Activated CD4-positive, alpha-beta T cell treated with anti-CD3 and anti-CD28 coated beads for 36 hours (primary cell): ENCODE measurements at regions not wholly inside any gene's neighbourhood (a gene's known extent, or its start where the extent isn't known, plus 50 kb on each side); places are given as distances from the start of the nearest gene placed in this dataset.

Experiments
- ATAC-seq: fragments of 200-7000 bp; cut with Tn5 transposase; one replicate; pipeline ENCODE4 v1.10.0; 2021; ENCODE audit warnings: mild to moderate bottlenecking, moderate library complexity
- CTCF ChIA-PET: fragments of 350-600 bp; sonication (Branson Sonifier 250); formaldehyde crosslinking; loops from one replicate; lab custom pipeline; 2021; ENCODE audit warnings: antibody characterized with exemption; lab: Charles Lee
- POLR2A ChIA-PET: fragments of 350-600 bp; sonication (Branson Sonifier 250); formaldehyde crosslinking; loops from one replicate; lab custom pipeline; 2021; ENCODE audit warnings: antibody characterized with exemption, inconsistent platforms; lab: Charles Lee
- DNase-seq: peaks from one replicate; pipeline ENCODE4 v3.0.0-alpha.2; 2020
- H3K27ac Mint-ChIP-seq: one replicate; pipeline ENCODE4 v1.8.0; 2021; ENCODE audit warnings: mixed read lengths
- H3K27me3 Mint-ChIP-seq: one replicate; pipeline ENCODE4 v1.8.0; 2021; ENCODE audit warnings: mixed read lengths
- H3K36me3 Mint-ChIP-seq: one replicate; pipeline ENCODE4 v1.8.0; 2021; ENCODE audit warnings: low read depth, mixed read lengths
- H3K4me1 Mint-ChIP-seq: one replicate; pipeline ENCODE4 v1.8.0; 2021; ENCODE audit warnings: mixed read lengths
- H3K4me3 Mint-ChIP-seq: one replicate; pipeline ENCODE4 v1.8.0; 2021; ENCODE audit warnings: mild to moderate bottlenecking, moderate library complexity, mixed read lengths
- H3K9me3 Mint-ChIP-seq: one replicate; pipeline ENCODE4 v1.8.0; 2021; ENCODE audit warnings: low read depth, mixed read lengths
- intact Hi-C, 2 experiments: fragments of 100-400 bp; cut with DNase I in 1 of 2; cut with micrococcal nuclease in 1 of 2; formaldehyde crosslinking; loops; one replicate each; pipeline versions ENCODE4 v1.14.2 to v1.15.1; 2022 to 2024; cut with DNase I, micrococcal nuclease

DNA sequence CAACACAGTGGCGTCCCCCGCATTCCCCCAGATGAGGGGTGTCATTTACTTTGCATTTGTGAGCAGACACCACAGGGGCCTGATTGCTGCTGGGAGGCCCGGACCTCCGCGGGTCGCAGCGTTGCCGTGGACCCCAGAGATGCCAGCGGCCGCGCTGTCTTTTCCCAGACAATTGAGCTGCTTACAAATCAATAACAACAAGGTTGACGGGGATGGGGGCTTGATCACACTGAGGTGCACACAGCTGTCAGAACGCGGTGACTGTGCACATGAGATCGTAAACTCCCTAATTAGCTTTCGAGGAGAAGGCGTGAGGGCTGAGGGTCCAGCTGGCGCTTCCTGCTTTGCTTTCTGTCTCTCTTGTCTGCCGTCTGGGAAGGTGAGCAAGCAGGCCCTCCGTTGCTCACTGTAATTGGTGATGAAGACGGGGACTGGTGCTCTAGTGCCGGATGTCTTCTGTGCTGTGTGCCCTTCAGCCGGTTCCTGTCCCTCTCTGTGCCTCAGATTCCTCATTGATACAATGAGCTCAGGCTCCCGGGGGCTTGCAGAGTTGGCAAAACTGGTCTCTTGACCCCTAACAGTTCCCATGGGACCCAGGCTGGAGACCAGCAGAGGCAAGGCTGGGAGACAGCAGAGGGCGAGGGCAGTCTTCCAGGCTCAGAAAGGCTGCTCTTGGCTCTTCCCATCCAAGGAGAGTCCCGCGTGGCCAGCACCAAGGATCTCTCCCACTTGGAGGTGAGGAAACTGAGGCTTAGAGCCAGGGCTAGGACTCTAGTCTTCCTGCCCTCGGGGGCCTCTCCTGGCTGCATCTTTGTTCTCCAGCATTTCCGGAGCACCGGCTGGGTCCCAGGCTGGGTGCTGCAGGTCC is 126.0 kb upstream of the PMEPA1 start:
- Mint-ChIP-seq H3K27me3 (peaks cover 3% of the 10 kb centered on the region), H3K36me3 (no peaks in the 10 kb centered on the region), H3K9me3 (no peaks in the 10 kb centered on the region), H3K27ac (no peak overlapping the region), H3K4me3 (no peak overlapping the region), H3K4me1 (no peaks in the 10 kb centered on the region)
- ChIA-PET CTCF (interaction anchor here (1.1 kb wide), 1 partner anchor 182 kb away, joined by 3 read pairs; no protein-coding TSS in a partner anchor), POLR2A (no interaction called here)
- DNase-seq = no peak
- ATAC-seq = no peak
- intact Hi-C loops = no loop called here

DNA sequence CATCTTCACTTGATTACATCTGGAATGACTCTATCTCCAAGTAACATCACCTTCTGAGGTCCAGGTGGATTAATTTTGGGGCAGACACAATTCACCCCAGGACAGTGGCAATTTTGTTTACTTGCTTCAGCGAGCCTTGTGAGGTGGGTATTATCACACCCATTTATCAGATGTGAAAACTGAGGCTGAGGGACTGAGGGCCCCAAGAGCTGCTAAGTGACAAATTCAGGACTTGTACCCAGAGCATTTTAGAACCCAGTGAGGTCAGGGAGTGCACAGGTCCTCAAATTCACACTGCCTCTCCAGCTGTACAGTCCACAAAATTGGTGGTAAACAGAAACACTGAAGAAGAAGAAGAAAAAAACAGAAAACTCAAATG is 125.2 kb upstream of the PMEPA1 start:
- intact Hi-C loops = no loop called here
- ChIA-PET CTCF (interaction anchor here (1.1 kb wide), 1 partner anchor 181 kb away, joined by 3 read pairs; no protein-coding TSS in a partner anchor), POLR2A (no interaction called here)
- Mint-ChIP-seq H3K4me1 (no peaks in the 10 kb centered on the region), H3K27ac (no peak overlapping the region), H3K9me3 (no peaks in the 10 kb centered on the region), H3K36me3 (no peaks in the 10 kb centered on the region), H3K4me3 (no peak overlapping the region), H3K27me3 (peaks cover 3% of the 10 kb centered on the region)
- DNase-seq = no peak
- ATAC-seq = no peak

DNA sequence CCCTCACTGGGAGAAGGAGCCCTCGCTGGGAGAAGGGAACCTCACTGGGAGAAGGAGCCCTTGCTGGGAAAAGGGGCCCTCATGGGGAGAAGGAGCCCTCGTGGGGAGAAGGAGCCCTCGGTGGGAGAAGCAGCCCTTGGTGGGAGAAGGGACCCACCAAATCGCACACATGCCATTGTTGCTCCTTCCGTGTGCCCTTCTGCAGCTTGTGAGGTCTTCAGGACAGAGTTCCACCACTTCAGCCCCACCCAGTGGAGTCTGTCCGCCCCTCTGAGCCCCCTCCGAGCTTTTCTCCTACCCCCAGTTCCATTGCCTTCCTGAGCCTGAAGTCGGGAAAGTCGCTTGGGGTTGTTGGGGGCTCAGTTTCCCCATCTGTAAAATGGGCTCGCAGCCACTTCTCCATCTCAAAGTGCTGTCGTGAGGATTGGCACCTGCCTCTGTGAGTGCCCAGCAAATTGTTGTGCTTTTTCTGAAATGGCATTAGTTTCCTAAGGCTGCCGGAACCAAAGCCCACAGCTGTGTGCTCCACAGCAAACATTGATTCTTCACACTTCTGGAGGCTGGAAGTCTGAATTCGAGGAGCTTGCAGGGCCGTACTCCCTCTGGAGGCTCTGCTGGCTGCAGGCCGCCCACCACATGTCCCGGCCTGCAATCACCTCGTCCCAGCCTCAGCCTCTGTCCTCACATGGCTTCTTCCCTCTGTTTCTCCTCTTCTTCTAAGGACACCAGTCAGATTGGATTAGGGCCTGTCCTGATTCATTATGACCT is 124.7 kb upstream of the PMEPA1 start:
- CTCF ChIA-PET = interaction anchor here (1.1 kb wide), 1 partner anchor 181 kb away, joined by 3 read pairs; no protein-coding TSS in a partner anchor
- Mint-ChIP-seq H3K4me1 (no peaks in the 10 kb centered on the region), H3K36me3 (no peaks in the 10 kb centered on the region), H3K4me3 (no peak overlapping the region), H3K27ac (no peak overlapping the region), H3K9me3 (no peaks in the 10 kb centered on the region), H3K27me3 (peaks cover 3% of the 10 kb centered on the region)
- ATAC-seq (no peak), DNase-seq (no peak)
- POLR2A ChIA-PET = no interaction called here
- intact Hi-C loops = no loop called here

DNA sequence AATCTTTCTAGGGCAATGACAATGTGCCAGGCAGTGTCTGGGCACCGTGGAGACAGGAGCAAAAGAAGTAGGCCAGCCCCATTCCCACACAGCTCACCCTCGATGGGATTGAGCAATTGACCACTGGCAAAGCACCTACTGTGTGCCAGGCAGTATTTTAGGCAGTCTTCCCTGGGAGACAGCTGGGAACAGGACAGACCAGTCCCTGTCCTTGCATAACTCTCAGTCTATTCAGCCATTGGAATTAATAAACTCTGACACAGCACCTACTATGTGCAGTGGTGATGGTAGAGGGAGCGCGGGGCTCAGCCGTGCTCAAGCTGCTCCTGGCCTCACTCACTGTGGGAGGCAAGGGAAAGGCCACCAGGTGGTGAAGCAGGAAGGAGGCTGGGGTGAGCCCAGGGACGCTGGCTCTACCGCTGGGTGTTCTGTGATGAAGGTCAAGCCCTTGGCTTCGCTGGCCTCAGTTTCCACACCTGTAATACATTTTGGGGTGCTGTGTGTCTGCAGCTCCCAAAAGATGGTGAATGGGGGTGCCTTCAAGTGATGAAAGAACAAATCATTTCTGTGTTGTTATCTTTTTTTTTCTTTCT is 122.3 kb upstream of the PMEPA1 start:
- POLR2A ChIA-PET = no interaction called here
- no peaks in the 10 kb centered on the region for H3K4me1 Mint-ChIP-seq
- no peak overlapping the region for H3K4me3 Mint-ChIP-seq

DNA sequence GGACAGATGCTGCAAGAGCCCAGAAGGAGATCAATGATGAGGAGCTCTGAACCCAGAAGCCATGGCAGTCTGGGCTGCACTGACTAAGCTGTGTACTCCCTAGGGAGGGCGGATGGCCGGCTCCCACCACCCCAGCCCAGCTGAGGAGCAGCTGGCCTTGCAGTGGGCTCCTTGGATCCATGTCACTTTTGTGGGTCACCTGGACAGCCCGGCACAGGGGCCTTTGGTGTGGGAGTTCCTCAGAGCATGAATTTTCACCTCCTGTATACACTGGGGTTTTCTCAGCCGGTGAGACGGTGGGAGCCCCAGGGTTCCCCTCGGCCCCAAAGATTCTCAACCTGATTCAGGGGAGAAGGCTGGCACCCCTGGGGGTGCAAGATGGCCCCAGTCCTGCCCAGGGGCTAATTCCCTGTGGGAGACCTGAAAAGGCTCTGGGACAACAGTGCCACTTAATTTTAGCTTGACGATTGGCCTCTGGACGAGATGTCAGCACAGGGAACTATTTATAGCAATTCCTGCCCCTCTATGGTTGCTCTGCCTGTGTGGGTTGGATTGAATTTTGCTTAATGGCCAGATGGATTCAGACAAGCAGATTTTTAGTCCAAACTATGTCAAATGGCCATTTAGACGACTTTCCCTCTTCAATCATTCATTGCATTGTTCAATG is 121.6 kb upstream of the PMEPA1 start:
- Mint-ChIP-seq H3K27me3 (peaks cover 3% of the 10 kb centered on the region), H3K4me1 (no peaks in the 10 kb centered on the region), H3K9me3 (no peaks in the 10 kb centered on the region), H3K27ac (no peak overlapping the region), H3K4me3 (no peak overlapping the region), H3K36me3 (no peaks in the 10 kb centered on the region)
- DNase-seq = no peak
- ChIA-PET POLR2A (no interaction called here), CTCF (interaction anchor here (0.6 to 0.7 kb wide), 2 partner anchors 64 to 326 kb away, joined by 3 to 4 read pairs; no protein-coding TSS in a partner anchor)
- intact Hi-C loops = no loop called here
- no peak for ATAC-seq

More for the DNA sequence above, 122.3 kb upstream of the PMEPA1 start:
- CTCF ChIA-PET = interaction anchor here (0.6 kb wide), 1 partner anchor 327 kb away, joined by 4 read pairs; no protein-coding TSS in a partner anchor
- no peak overlapping the region for H3K27ac Mint-ChIP-seq
- DNase-seq = no peak
- no peak for ATAC-seq
- H3K36me3 Mint-ChIP-seq = no peaks in the 10 kb centered on the region
- no peaks in the 10 kb centered on the region for H3K9me3 Mint-ChIP-seq
- intact Hi-C loops = no loop called here
- peaks cover 3% of the 10 kb centered on the region for H3K27me3 Mint-ChIP-seq

DNA sequence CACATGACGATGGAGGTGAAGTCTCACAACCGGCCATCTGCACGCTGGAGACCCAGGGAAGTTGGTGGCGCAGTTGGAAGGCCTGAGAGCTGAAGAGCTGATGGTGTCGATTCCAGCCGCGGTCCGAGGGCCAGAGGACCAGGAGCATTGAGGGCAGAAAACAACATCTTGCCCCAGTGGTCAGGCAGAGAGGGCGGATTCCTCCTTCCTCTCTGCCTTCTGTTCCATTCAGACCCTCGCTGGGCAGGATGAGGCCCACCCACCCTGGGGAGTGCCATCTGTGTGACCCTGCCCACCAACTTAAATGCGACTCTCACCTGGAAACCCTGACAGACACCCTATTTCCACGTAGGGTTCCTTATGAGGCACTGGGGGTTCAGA is 120.7 kb upstream of the PMEPA1 start:
- POLR2A ChIA-PET = no interaction called here
- no peak overlapping the region for H3K27ac Mint-ChIP-seq
- H3K4me1 Mint-ChIP-seq = no peaks in the 10 kb centered on the region
- CTCF ChIA-PET = interaction anchor here (0.6 kb wide), 1 partner anchor 13 kb away, joined by 3 read pairs; no protein-coding TSS in a partner anchor
- intact Hi-C loops = no loop called here
- peaks cover 3% of the 10 kb centered on the region for H3K27me3 Mint-ChIP-seq
- no peak overlapping the region for H3K4me3 Mint-ChIP-seq
- no peaks in the 10 kb centered on the region for H3K9me3 Mint-ChIP-seq
- DNase-seq (no peak), ATAC-seq (no peak)
- H3K36me3 Mint-ChIP-seq = no peaks in the 10 kb centered on the region

DNA sequence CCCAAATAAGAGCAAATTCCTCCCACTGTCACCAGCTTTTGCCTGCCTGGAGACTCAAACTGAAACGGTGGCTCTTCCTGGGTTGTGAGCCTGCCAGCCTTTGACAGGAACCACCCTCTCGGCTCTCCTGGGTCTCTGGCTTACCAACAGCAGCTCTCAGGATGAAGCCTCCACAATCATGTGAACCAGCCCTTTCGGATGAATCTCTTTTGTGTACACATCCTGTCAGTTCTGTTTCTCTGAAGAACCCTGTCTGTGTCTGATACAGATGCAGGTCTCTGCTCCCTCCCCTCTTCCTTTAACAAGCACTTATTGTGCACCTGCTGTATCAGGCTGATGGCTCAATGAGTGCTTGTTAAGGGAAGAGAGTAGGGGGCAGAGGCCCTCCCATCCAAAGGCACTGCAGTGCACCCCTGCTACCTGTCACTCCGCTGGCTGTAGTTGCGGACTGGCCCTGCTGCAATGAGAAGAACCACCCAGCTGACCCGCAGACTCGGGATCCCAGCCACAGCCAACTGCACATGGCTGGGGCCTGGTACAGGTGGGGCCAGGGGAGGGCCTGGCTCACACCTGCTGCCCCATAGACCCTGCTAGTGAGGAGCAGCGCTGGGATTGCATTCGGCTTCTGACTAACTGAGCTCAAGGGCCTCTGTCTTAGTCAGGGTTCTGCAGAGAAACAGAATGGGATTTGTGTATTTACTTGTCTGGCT is 120.1 kb upstream of the PMEPA1 start:
- Mint-ChIP-seq H3K27me3 (peaks cover 3% of the 10 kb centered on the region), H3K4me1 (no peaks in the 10 kb centered on the region), H3K9me3 (no peaks in the 10 kb centered on the region), H3K4me3 (no peak overlapping the region), H3K36me3 (no peaks in the 10 kb centered on the region), H3K27ac (no peak overlapping the region)
- intact Hi-C loops = no loop called here
- no peak for ATAC-seq
- POLR2A ChIA-PET = no interaction called here
- no peak for DNase-seq
- CTCF ChIA-PET = interaction anchor here (0.6 kb wide), 1 partner anchor 14 kb away, joined by 3 read pairs; no protein-coding TSS in a partner anchor

DNA sequence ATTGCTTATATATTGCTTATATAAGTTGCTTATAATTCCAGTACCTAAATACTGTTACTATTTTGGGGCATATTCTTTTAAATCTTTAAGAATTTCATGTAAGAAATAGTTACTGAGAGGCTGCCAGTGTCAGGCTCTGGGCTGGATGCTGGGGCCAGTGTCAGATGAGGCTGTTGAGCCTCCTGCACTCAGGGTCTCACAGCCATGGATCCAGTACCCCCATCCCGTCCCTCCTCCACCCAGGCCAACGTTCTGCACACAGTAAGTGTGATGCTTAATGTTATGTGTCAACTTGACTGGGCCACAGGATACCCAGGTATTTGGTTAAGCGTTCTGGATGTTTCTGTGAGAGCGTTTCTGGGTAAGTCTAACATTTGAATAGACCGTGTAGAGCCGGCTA is 119.5 kb upstream of the PMEPA1 start:
- DNase-seq (no peak), ATAC-seq (no peak)
- no peaks in the 10 kb centered on the region for H3K36me3 Mint-ChIP-seq
- no peaks in the 10 kb centered on the region for H3K4me1 Mint-ChIP-seq
- intact Hi-C loops = no loop called here
- ChIA-PET POLR2A (no interaction called here), CTCF (no interaction called here)
- H3K4me3 Mint-ChIP-seq = no peak overlapping the region
- peaks cover 3% of the 10 kb centered on the region for H3K27me3 Mint-ChIP-seq
- H3K9me3 Mint-ChIP-seq = no peaks in the 10 kb centered on the region
- no peak overlapping the region for H3K27ac Mint-ChIP-seq

DNA sequence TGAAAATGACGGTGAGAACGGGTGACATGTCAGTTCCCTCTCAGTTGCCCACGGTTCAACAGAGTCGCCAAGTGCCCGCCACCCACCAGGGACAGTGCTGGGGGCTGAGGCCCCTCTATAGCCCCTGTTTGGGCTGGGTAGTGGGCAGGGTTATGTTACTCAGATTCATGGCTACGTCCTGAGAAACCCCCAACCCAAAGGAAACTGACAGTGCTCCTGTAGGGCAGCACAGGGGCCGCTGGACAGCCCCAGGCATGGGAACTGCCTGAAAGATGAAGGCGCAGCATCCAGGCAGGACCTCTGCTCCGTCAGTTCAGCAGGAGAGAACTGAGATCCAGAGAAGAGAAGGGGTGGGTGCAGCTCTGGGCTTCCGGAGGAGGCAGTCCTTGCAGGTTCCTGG is 118.9 kb upstream of the PMEPA1 start:
- Mint-ChIP-seq H3K9me3 (no peaks in the 10 kb centered on the region), H3K4me3 (no peak overlapping the region), H3K4me1 (no peaks in the 10 kb centered on the region), H3K27me3 (peaks cover 3% of the 10 kb centered on the region), H3K27ac (no peak overlapping the region), H3K36me3 (no peaks in the 10 kb centered on the region)
- CTCF ChIA-PET = interaction anchor here (0.9 kb wide), 1 partner anchor 13 kb away, joined by 3 read pairs; no protein-coding TSS in a partner anchor
- intact Hi-C loops = no loop called here
- POLR2A ChIA-PET = no interaction called here
- ATAC-seq (no peak), DNase-seq (no peak)

DNA sequence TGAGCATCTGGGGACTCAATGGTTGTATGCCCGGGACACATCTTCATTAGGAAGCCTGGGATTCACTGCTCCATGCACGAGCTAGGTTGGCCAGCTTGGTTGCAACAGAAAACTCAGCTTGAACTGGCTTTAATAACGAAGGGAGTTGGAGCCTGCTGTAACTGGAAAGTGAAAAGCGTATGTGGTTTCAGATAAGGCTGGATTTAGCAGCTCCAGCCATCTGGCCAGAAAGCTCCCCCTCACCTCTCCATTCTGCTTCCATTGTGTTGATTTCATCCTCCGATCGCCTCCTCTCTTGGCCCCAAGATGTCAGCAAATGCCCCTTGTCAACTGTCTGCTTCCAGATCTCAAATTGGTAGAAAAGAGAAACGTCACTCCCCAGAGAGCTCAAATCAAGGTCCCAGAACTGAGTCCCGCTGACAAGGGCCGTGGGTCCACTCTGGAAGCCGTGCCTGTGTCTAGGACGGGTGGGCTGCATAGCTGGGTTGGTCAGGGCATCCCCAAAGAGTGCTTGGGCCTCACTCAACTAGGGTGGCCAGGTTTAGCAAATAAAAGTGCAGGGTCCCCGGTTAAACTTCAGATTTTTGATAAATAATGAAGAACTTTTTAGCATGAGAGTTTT is 117.0 kb upstream of the PMEPA1 start:
- DNase-seq = no peak
- POLR2A ChIA-PET = no interaction called here
- Mint-ChIP-seq H3K9me3 (no peaks in the 10 kb centered on the region), H3K27me3 (peaks cover 1% of the 10 kb centered on the region), H3K27ac (no peak overlapping the region), H3K36me3 (no peaks in the 10 kb centered on the region), H3K4me1 (no peaks in the 10 kb centered on the region), H3K4me3 (no peak overlapping the region)
- CTCF ChIA-PET = interaction anchor here (0.6 kb wide), 2 partner anchors 20 to 694 kb away, joined by 3 to 4 read pairs; no protein-coding TSS in a partner anchor
- intact Hi-C loops = no loop called here
- ATAC-seq = no peak
